ENCODE measurements at regions not wholly inside any gene's neighbourhood (a gene's known extent, or its start where the extent isn't known, plus 50 kb on each side); places are given as distances from the start of the nearest gene placed in this dataset.

- no peak for TF ChIP-seq CTCF (IDR thresholded peaks at IDR 0.05; ENCODE audit: unreplicated experiment)
- Mint-ChIP-seq H3K36me3 (ENCODE audit: insufficient read depth, unreplicated experiment) (no peaks in the 10 kb centered on the region), H3K9me3 (ENCODE audit: unreplicated experiment) (no peaks in the 10 kb centered on the region), H3K4me3 (ENCODE audit: unreplicated experiment) (no peak overlapping the region), H3K27ac (ENCODE audit: low read depth, unreplicated experiment) (no peak overlapping the region), H3K27me3 (ENCODE audit: insufficient read depth, unreplicated experiment) (no peaks in the 10 kb centered on the region), H3K4me1 (ENCODE audit: insufficient read depth, unreplicated experiment) (peaks cover 13% of the 10 kb centered on the region)
- POLR2A ChIA-PET, result no interaction called here
- intact Hi-C loops (cut with micrococcal nuclease), result no loop called here
- no TSS peak for BruUV-seq (replicated peaks)
- DNase-seq (ENCODE audit: unreplicated experiment), result no peak
- CTCF ChIA-PET, result interaction anchor here (1.9 kb wide), 1 partner anchor 67 kb away, joined by 8 read pairs; no protein-coding TSS in a partner anchor
Observed at GRCh38 chr9:36489453-36489852, 83.2 kb upstream of the MELK start.

GRCh38 chr9:36488389-36488756 lies 84.3 kb upstream of the MELK start:
- no peak for DNase-seq (ENCODE audit: unreplicated experiment)
- TF ChIP-seq CTCF (IDR thresholded peaks at IDR 0.05; ENCODE audit: unreplicated experiment), result no peak
- Mint-ChIP-seq H3K36me3 (ENCODE audit: insufficient read depth, unreplicated experiment) (no peaks in the 10 kb centered on the region), H3K9me3 (ENCODE audit: unreplicated experiment) (no peaks in the 10 kb centered on the region), H3K27me3 (ENCODE audit: insufficient read depth, unreplicated experiment) (no peaks in the 10 kb centered on the region), H3K4me3 (ENCODE audit: unreplicated experiment) (peak overlapping the region; percentile 77), H3K4me1 (ENCODE audit: insufficient read depth, unreplicated experiment) (peaks cover 7% of the 10 kb centered on the region), H3K27ac (ENCODE audit: low read depth, unreplicated experiment) (peak overlapping the region; percentile 80)
- ChIA-PET CTCF (interaction anchor here (1.9 kb wide), 1 partner anchor 68 kb away, joined by 8 read pairs; no protein-coding TSS in a partner anchor), POLR2A (interaction anchor here (0.8 to 2.2 kb wide), 7 partner anchors 12 to 102 kb away, joined by 3 to 10 read pairs (median 5); no protein-coding TSS in a partner anchor)
- TSS peak; percentile 85 for BruUV-seq (replicated peaks)
- intact Hi-C loops (cut with micrococcal nuclease), result no loop called here

GRCh38 chr9:36487482-36488388 lies 85.0 kb upstream of the MELK start:
- Mint-ChIP-seq H3K4me3 (ENCODE audit: unreplicated experiment) (peak overlapping the region; percentile 77), H3K9me3 (ENCODE audit: unreplicated experiment) (no peaks in the 10 kb centered on the region), H3K27me3 (ENCODE audit: insufficient read depth, unreplicated experiment) (no peaks in the 10 kb centered on the region), H3K27ac (ENCODE audit: low read depth, unreplicated experiment) (peak overlapping the region; percentile 80), H3K4me1 (ENCODE audit: insufficient read depth, unreplicated experiment) (peaks cover 7% of the 10 kb centered on the region), H3K36me3 (ENCODE audit: insufficient read depth, unreplicated experiment) (no peaks in the 10 kb centered on the region)
- no TSS peak for BruUV-seq (replicated peaks)
- intact Hi-C loops (cut with micrococcal nuclease), result loop anchor here (1.0 kb wide), 1 partner anchor 68 kb away; no protein-coding TSS in a partner anchor
- POLR2A ChIA-PET, result interaction anchor here (0.6 to 2.2 kb wide), 10 partner anchors 10 to 297 kb away, joined by 3 to 10 read pairs (median 4); partner anchors contain the start of gene CLTA
- no peak for TF ChIP-seq CTCF (IDR thresholded peaks at IDR 0.05; ENCODE audit: unreplicated experiment)
- peak; percentile 88 for DNase-seq (ENCODE audit: unreplicated experiment)
- CTCF ChIA-PET, result interaction anchor here (1.9 to 3.0 kb wide), 2 partner anchors 68 to 81 kb away, joined by 8 to 10 read pairs; no protein-coding TSS in a partner anchor

- Mint-ChIP-seq H3K27ac (ENCODE audit: low read depth, unreplicated experiment) (peak overlapping the region; percentile 14), H3K4me1 (ENCODE audit: insufficient read depth, unreplicated experiment) (peaks cover 7% of the 10 kb centered on the region), H3K36me3 (ENCODE audit: insufficient read depth, unreplicated experiment) (no peaks in the 10 kb centered on the region), H3K4me3 (ENCODE audit: unreplicated experiment) (peak overlapping the region; percentile 71), H3K9me3 (ENCODE audit: unreplicated experiment) (no peaks in the 10 kb centered on the region), H3K27me3 (ENCODE audit: insufficient read depth, unreplicated experiment) (no peaks in the 10 kb centered on the region)
- DNase-seq (ENCODE audit: unreplicated experiment), result peak; percentile 18
- BruUV-seq (replicated peaks), result no TSS peak
- TF ChIP-seq CTCF (IDR thresholded peaks at IDR 0.05; ENCODE audit: unreplicated experiment), result no peak
- ChIA-PET POLR2A (interaction anchor here (0.6 to 2.2 kb wide), 13 partner anchors 9 to 986 kb away, joined by 3 to 12 read pairs (median 4); partner anchors contain the start of genes CLTA and RNF38), CTCF (interaction anchor here (0.5 to 3.0 kb wide), 6 partner anchors 11 to 297 kb away, joined by 3 to 10 read pairs (median 4); no protein-coding TSS in a partner anchor)
- intact Hi-C loops (cut with micrococcal nuclease), result loop anchor here (1.0 kb wide), 1 partner anchor 68 kb away; no protein-coding TSS in a partner anchor
Observed at GRCh38 chr9:36486933-36487481, 85.7 kb upstream of the MELK start.

All from MCF 10A (cell line).